ENCODE measurements at regions not wholly inside any gene's neighbourhood (a gene's known extent, or its start where the extent isn't known, plus 50 kb on each side); places are given as distances from the start of the nearest gene placed in this dataset.
A peak's percentile ranks its signal among the peaks of the same experiment; 100 is the strongest.

- no peak overlapping the region for H3K4me3 ChIP-seq
- TF ChIP-seq POLR2A (IDR thresholded peaks at IDR 0.05) (no peak), CTCF (IDR thresholded peaks at IDR 0.05) (no peak)
- H3K9me3 ChIP-seq = no peaks in the 10 kb centered on the region
- intact Hi-C loops (cut with DNase I) = no loop called here
- H3K4me1 ChIP-seq = no peaks in the 10 kb centered on the region
- no peaks in the 10 kb centered on the region for H3K27me3 ChIP-seq
- H3K27ac ChIP-seq = no peak overlapping the region
- 40% methylated on average over 1 of the region's 5 CpGs for WGBS (ENCODE audit: insufficient coverage, low coverage, low lambda C conversion rate, missing lambda C conversion rate)
- ATAC-seq = peak in 1 of 4 donors; percentile 37
- no peak for DNase-seq
- H3K36me3 ChIP-seq = no peaks in the 10 kb centered on the region
Observed at GRCh38 chr5:10140195-10140973, 109.3 kb downstream of the ATPSCKMT start.

- DNase-seq (no peak), ATAC-seq (peak in 2 of 4 donors; percentile 28 to 57)
- 80% methylated on average over 12 of the region's 18 CpGs for WGBS (ENCODE audit: insufficient coverage, low coverage, low lambda C conversion rate, missing lambda C conversion rate)
- H3K27me3 ChIP-seq = no peaks in the 10 kb centered on the region
- H3K9me3 ChIP-seq = no peaks in the 10 kb centered on the region
- no peak overlapping the region for H3K27ac ChIP-seq
- no peaks in the 10 kb centered on the region for H3K36me3 ChIP-seq
- intact Hi-C loops (cut with DNase I) = no loop called here
- H3K4me1 ChIP-seq = no peaks in the 10 kb centered on the region
- TF ChIP-seq POLR2A (IDR thresholded peaks at IDR 0.05) (no peak), CTCF (IDR thresholded peaks at IDR 0.05) (no peak)
- no peak overlapping the region for H3K4me3 ChIP-seq
Observed at GRCh38 chr5:10138395-10139057, 111.2 kb downstream of the ATPSCKMT start.

- TF ChIP-seq POLR2A (IDR thresholded peaks at IDR 0.05) = no peak
- TF ChIP-seq CTCF (IDR thresholded peaks at IDR 0.05) = no peak
- ATAC-seq (no peak), DNase-seq (no peak)
- Histone ChIP-seq H3K36me3 (no peaks in the 10 kb centered on the region), H3K27ac (no peak overlapping the region), H3K4me1 (no peaks in the 10 kb centered on the region), H3K9me3 (no peaks in the 10 kb centered on the region), H3K27me3 (no peaks in the 10 kb centered on the region), H3K4me3 (no peak overlapping the region)
- WGBS (ENCODE audit: insufficient coverage, low coverage, low lambda C conversion rate, missing lambda C conversion rate) = 45% methylated on average over 2 of the region's 2 CpGs
- intact Hi-C loops (cut with DNase I) = no loop called here
Observed at GRCh38 chr5:10133830-10134229, 115.9 kb downstream of the ATPSCKMT start.

DNA sequence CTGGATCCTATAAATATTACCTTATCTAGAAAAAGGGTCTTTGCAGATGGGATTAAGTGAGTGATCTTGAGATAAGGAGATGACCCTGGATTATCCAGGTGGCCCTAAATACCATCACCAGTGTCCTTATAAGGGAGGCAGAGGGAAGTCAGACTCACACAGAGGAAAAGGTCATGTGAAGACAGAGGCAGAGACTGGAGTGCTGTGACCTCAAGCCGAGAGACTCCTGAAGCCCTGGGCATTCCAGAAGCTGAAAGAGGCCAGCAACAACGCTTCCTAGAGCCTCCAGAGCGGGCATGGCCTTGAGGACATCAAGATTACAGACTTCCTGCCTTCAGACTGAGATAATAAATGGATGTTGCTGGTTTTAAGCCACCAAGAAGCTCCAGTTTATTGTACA is 118.8 kb downstream of the ATPSCKMT start:
- no peaks in the 10 kb centered on the region for H3K27me3 ChIP-seq
- ATAC-seq (no peak), DNase-seq (no peak)
- intact Hi-C loops (cut with DNase I) = no loop called here
- 0% methylated on average over 3 of the region's 3 CpGs for WGBS (ENCODE audit: insufficient coverage, low coverage, low lambda C conversion rate, missing lambda C conversion rate)
- TF ChIP-seq CTCF (IDR thresholded peaks at IDR 0.05) = no peak
- TF ChIP-seq POLR2A (IDR thresholded peaks at IDR 0.05) = no peak
- no peak overlapping the region for H3K27ac ChIP-seq
- H3K36me3 ChIP-seq = no peaks in the 10 kb centered on the region
- H3K4me1 ChIP-seq = no peaks in the 10 kb centered on the region
- no peaks in the 10 kb centered on the region for H3K9me3 ChIP-seq
- H3K4me3 ChIP-seq = no peak overlapping the region

Data from right lobe of liver (tissue), 6 donors.